ENCODE measurements at regions not wholly inside any gene's neighbourhood (a gene's known extent, or its start where the extent isn't known, plus 50 kb on each side); places are given as distances from the start of the nearest gene placed in this dataset.
"Not testable (repeated sequence)": the region's sequence is repeated elsewhere in the genome, so short reads cannot be mapped to it uniquely, and the experiment has no call there.

- POLR2A ChIA-PET = no interaction called here
- no peak overlapping the region for H3K4me3 Mint-ChIP-seq
- H3K27ac Mint-ChIP-seq = no peak overlapping the region
- no peaks in the 10 kb centered on the region for H3K4me1 Mint-ChIP-seq
- H3K36me3 Mint-ChIP-seq = no peaks in the 10 kb centered on the region
- DNase-seq (no peak), ATAC-seq (ENCODE audit: low read depth) (no peak)
- peaks cover 6% of the 10 kb centered on the region for H3K9me3 Mint-ChIP-seq
- no peaks in the 10 kb centered on the region for H3K27me3 Mint-ChIP-seq
These were observed 182.2 kb downstream of the RAP2B start for GRCh38 chr3:153343988-153344782.

DNA sequence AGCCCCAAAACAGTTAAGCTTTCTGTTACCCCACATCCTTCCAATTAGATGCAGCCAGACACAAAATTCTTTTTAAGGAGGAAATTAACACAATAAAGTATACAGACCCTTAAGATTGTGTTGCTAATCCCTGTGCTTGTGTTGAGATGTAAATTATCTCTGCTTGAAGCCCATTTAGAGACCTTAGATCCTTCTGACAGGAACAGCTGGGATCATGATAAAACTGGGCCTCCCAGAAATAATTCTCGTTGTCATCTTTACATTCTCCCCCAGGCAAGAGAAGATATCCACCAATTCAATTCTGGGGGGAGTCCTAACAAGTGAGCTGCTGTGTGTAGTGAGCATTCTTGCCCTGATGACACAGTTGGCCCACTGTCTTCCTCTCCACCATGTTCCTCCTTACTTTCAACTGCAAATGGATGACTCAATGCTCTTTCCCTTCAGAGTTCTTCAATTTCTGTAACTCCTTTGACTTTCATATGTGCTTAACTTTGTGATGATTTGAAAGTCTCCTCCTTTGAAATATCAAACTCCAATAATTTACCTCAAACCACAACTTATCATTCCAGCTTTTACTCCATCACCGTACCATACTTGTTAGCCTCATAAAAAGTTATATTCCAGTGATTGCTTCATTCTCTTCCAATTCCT, 186.6 kb downstream of the RAP2B start:
- H3K9me3 Mint-ChIP-seq = peaks cover 1% of the 10 kb centered on the region
- H3K4me1 Mint-ChIP-seq = no peaks in the 10 kb centered on the region
- H3K36me3 Mint-ChIP-seq = no peaks in the 10 kb centered on the region

GRCh38 chr3:153349108-153349499, 187.1 kb downstream of the RAP2B start:
- no peak for DNase-seq
- ATAC-seq (ENCODE audit: low read depth) = no peak
- Mint-ChIP-seq H3K4me1 (no peaks in the 10 kb centered on the region), H3K4me3 (no peak overlapping the region), H3K9me3 (peaks cover 1% of the 10 kb centered on the region), H3K27ac (no peak overlapping the region), H3K27me3 (no peaks in the 10 kb centered on the region), H3K36me3 (no peaks in the 10 kb centered on the region)
- POLR2A ChIA-PET = no interaction called here

More for the DNA sequence above, 186.6 kb downstream of the RAP2B start:
- no peak for DNase-seq
- no peak for ATAC-seq (ENCODE audit: low read depth)
- POLR2A ChIA-PET = no interaction called here
- Mint-ChIP-seq H3K27me3 (no peaks in the 10 kb centered on the region), H3K4me3 (no peak overlapping the region), H3K27ac (no peak overlapping the region)

DNA sequence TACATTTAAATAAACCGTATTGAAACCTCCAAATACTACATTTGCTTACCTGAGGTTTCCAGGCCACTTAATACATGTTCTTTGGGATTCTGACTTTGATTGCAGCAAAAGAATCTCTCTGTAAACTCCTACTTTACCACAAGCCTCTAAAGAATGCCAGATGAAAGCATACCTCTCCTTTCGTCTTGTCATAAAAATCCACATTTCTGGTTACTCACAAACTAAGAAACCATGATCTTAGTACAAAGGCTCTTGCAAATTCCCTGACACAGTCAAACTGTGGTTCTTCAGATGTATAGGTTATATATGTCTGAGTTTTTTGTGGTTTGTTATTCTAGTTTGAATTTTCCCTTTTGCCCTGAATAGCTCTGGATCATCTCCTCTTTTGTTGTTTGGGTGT, 188.4 kb downstream of the RAP2B start:
- POLR2A ChIA-PET = no interaction called here
- Mint-ChIP-seq H3K4me3 (no peak overlapping the region), H3K9me3 (peaks cover 1% of the 10 kb centered on the region), H3K36me3 (no peaks in the 10 kb centered on the region), H3K4me1 (no peaks in the 10 kb centered on the region), H3K27ac (no peak overlapping the region), H3K27me3 (no peaks in the 10 kb centered on the region)
- no peak for DNase-seq
- no peak for ATAC-seq (ENCODE audit: low read depth)

DNA sequence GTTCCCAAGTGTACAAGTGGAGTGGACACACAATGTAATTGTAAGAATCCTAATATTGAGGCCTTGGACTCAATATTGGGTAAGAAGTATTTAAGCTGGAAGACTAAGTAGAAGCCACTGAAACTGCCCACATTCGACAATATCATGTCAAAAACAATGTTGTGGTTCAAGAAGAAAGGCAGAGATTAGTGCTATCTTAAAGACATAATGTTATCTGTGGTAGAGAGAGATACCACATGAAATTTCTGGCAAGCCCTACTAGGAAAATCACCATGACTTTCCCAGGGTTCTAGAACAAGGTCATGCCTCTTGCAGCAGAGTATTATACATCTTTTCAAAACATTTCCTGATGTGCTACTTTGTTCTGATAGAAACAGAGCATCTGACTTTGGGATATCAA, 192.6 kb downstream of the RAP2B start:
- Mint-ChIP-seq H3K27ac (no peak overlapping the region), H3K36me3 (no peaks in the 10 kb centered on the region), H3K4me1 (no peaks in the 10 kb centered on the region), H3K27me3 (no peaks in the 10 kb centered on the region), H3K4me3 (no peak overlapping the region), H3K9me3 (no peaks in the 10 kb centered on the region)
- DNase-seq (no peak), ATAC-seq (ENCODE audit: low read depth) (no peak)
- POLR2A ChIA-PET = no interaction called here

DNA sequence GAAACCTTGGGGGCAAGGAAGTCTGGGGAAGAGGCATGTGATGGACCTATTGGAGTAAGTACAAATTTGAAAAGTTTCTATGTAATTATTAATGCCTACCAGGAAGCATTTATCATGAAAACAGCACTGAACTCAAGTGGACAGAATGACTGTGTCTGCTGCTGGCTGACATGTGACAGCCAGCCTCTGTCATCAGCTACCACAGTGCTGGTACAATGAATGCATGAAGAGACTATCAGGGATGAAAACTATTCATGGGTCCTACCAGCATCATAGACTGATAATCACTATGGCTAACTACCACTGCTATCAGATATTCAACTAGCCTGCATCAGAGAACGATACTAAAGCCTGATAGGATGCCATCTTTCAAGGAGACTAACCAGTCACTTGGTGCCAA, 193.5 kb downstream of the RAP2B start:
- Mint-ChIP-seq H3K4me1 (no peaks in the 10 kb centered on the region), H3K27ac (no peak overlapping the region), H3K36me3 (no peaks in the 10 kb centered on the region), H3K27me3 (no peaks in the 10 kb centered on the region), H3K4me3 (no peak overlapping the region), H3K9me3 (no peaks in the 10 kb centered on the region)
- ATAC-seq (ENCODE audit: low read depth) (no peak), DNase-seq (no peak)
- POLR2A ChIA-PET = no interaction called here

DNA sequence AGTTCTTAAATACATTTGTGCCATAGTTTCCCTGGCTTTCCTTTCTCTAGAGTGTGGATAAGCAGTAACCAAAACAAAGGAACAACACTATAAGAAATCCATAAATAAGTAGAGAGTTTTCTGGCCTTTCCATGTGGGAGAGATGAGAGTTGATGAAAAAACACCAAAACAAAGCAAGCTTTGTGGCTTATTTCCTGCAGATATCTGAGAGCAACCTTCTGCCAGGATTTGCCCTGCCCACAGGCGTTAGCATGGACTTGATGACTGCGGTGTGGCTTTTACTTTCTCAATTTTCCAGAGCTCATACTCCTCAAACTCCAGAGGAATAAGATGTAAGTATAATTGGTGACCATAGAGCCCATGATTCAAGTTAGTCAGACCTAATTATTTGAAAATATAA, 194.9 kb downstream of the RAP2B start:
- H3K4me1 Mint-ChIP-seq = no peaks in the 10 kb centered on the region
- no peak overlapping the region for H3K27ac Mint-ChIP-seq
- ATAC-seq (ENCODE audit: low read depth) (no peak), DNase-seq (no peak)
- H3K36me3 Mint-ChIP-seq = no peaks in the 10 kb centered on the region
- H3K9me3 Mint-ChIP-seq = no peaks in the 10 kb centered on the region
- no peak overlapping the region for H3K4me3 Mint-ChIP-seq
- no peaks in the 10 kb centered on the region for H3K27me3 Mint-ChIP-seq
- POLR2A ChIA-PET = no interaction called here

GRCh38 chr3:153357436-153357835, 195.4 kb downstream of the RAP2B start:
- no peaks in the 10 kb centered on the region for H3K36me3 Mint-ChIP-seq
- no peak overlapping the region for H3K27ac Mint-ChIP-seq
- H3K4me1 Mint-ChIP-seq = no peaks in the 10 kb centered on the region
- DNase-seq = no peak
- POLR2A ChIA-PET = no interaction called here
- no peaks in the 10 kb centered on the region for H3K27me3 Mint-ChIP-seq
- no peaks in the 10 kb centered on the region for H3K9me3 Mint-ChIP-seq
- ATAC-seq (ENCODE audit: low read depth) = no peak
- no peak overlapping the region for H3K4me3 Mint-ChIP-seq

GRCh38 chr3:153369561-153370374, 207.7 kb downstream of the RAP2B start:
- Mint-ChIP-seq H3K4me3 (no peak overlapping the region), H3K27me3 (no peaks in the 10 kb centered on the region), H3K4me1 (no peaks in the 10 kb centered on the region), H3K27ac (no peak overlapping the region), H3K9me3 (peaks cover 16% of the 10 kb centered on the region), H3K36me3 (no peaks in the 10 kb centered on the region)
- DNase-seq = no peak
- POLR2A ChIA-PET = no interaction called here
- ATAC-seq (ENCODE audit: low read depth) = no peak

GRCh38 chr3:153370680-153371079, 208.7 kb downstream of the RAP2B start:
- Mint-ChIP-seq H3K27me3 (no peaks in the 10 kb centered on the region), H3K9me3 (peaks cover 14% of the 10 kb centered on the region), H3K4me1 (no peaks in the 10 kb centered on the region), H3K36me3 (no peaks in the 10 kb centered on the region), H3K4me3 (no peak overlapping the region), H3K27ac (no peak overlapping the region)
- DNase-seq = no peak
- no peak for ATAC-seq (ENCODE audit: low read depth)
- POLR2A ChIA-PET = no interaction called here

DNA sequence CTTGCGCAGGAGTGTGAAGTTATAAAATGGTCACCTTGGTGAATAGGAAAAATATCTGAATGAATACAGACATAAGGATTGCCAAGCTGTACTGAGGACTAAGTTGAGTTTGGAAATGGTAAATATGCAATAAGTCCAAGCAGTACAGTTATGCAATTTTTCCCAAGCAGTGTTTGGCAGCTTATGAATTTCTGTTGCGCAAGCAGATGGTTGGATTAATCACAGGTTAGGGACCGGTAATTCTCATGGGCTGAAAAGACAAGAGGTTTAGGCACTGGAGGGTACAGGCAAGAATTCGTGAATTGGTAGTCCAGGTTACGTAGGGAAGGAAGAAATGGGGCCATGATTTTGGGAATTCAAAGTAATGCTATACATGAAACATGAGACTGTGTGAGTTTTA, 210.3 kb downstream of the RAP2B start:
- POLR2A ChIA-PET = no interaction called here
- no peak overlapping the region for H3K27ac Mint-ChIP-seq
- H3K36me3 Mint-ChIP-seq = no peaks in the 10 kb centered on the region
- DNase-seq (no peak), ATAC-seq (ENCODE audit: low read depth) (no peak)
- peaks cover 8% of the 10 kb centered on the region for H3K9me3 Mint-ChIP-seq
- no peaks in the 10 kb centered on the region for H3K27me3 Mint-ChIP-seq
- H3K4me3 Mint-ChIP-seq = no peak overlapping the region
- no peaks in the 10 kb centered on the region for H3K4me1 Mint-ChIP-seq

DNA sequence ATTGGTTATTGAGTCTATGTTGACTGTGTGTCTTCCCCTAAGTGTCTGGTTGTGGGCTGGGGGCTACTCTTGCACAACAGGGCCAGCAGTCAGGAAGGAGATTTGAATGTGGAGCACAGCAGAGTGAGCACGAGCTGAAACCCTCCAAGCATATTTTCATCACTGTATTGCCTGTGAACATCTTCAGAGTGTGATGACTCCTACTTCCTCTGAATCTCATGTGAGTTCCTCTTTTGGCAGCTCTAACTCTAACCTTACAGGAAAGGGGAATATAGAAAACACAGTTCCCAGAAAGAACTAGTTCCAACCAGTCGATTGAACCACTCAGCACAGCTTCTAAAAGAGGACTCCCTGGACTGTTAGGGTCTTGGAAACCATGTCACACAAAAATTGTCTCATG, 211.6 kb downstream of the RAP2B start:
- POLR2A ChIA-PET = no interaction called here

DNA sequence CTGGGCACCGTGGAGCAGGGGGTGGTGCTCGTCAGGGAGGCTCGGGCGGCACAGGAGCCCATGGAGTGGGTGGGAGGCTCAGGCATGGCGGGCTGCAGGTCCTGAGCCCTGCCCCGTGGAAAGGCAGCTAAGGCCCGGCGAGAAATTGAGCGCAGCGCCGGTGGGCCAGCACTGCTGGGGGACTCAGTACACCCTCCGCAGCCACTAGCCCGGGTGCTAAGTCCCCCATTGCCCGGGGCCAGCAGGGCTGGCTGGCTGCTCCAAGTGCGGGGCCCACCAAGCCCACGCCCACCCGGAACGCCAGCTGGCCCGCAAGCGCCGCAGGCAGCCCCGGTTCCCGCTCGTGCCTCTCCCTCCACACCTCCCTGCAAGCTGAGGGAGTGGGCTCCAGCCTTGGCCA, 216.3 kb downstream of the RAP2B start:
- H3K4me3 Mint-ChIP-seq; POLR2A ChIA-PET; H3K9me3 Mint-ChIP-seq; H3K36me3 Mint-ChIP-seq; H3K27ac Mint-ChIP-seq; H3K4me1 Mint-ChIP-seq; H3K27me3 Mint-ChIP-seq; ATAC-seq (ENCODE audit: low read depth); DNase-seq: not testable (repeated sequence)

More for the DNA sequence above, 211.6 kb downstream of the RAP2B start:
- DNase-seq (no peak), ATAC-seq (ENCODE audit: low read depth) (no peak)
- Mint-ChIP-seq H3K4me3 (no peak overlapping the region), H3K27me3 (no peaks in the 10 kb centered on the region), H3K9me3 (peaks cover 8% of the 10 kb centered on the region), H3K27ac (no peak overlapping the region), H3K36me3 (no peaks in the 10 kb centered on the region), H3K4me1 (no peaks in the 10 kb centered on the region)

DNA sequence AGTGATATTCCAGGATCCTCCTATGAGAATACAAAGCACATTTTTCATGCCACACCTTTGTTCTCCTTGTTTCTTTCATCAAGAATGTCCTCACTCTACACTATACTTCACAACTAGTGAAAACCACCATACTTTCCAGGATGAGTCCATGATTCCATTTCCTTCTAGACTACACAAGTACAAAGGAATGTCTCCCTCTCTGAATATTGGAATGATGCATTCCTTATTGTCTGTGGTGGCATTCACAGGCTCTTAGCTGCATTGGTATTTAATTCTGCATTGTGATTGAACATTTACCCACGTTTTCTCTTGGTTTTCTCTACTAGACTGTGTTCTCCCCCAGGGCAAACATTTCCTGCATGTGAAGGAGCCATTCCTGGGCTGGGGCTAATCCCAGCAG, 217.5 kb downstream of the RAP2B start:
- POLR2A ChIA-PET = no interaction called here
- H3K27me3 Mint-ChIP-seq = no peaks in the 10 kb centered on the region
- no peak overlapping the region for H3K27ac Mint-ChIP-seq
- peaks cover 2% of the 10 kb centered on the region for H3K9me3 Mint-ChIP-seq
- H3K36me3 Mint-ChIP-seq = no peaks in the 10 kb centered on the region
- H3K4me3 Mint-ChIP-seq = no peak overlapping the region
- no peaks in the 10 kb centered on the region for H3K4me1 Mint-ChIP-seq
- DNase-seq = no peak
- ATAC-seq (ENCODE audit: low read depth) = no peak
